PC-9 (cell line): ENCODE measurements at regions not wholly inside any gene's neighbourhood (a gene's known extent, or its start where the extent isn't known, plus 50 kb on each side); places are given as distances from the start of the nearest gene placed in this dataset.

Experiments
- BruUV-seq: library from RNA; stranded (reverse); fragments of 400-500 nt; replicated peaks from 2 replicates; lab custom pipeline; 2021; lab: Mats Ljungman, UMichigan
- CTCF ChIA-PET: fragments of 300-600 bp; sonication (Branson Sonifier 250); formaldehyde crosslinking; loops from one replicate; lab custom pipeline; 2022; ENCODE audit warnings: antibody characterized with exemption; lab: Charles Lee
- POLR2A ChIA-PET: fragments of 300-600 bp; sonication (Branson Sonifier 250); formaldehyde crosslinking; loops from one replicate; lab custom pipeline; 2022; ENCODE audit warnings: antibody characterized with exemption; ENCODE audit not compliant: unreplicated experiment; lab: Charles Lee
- DNase-seq, 2 experiments: peaks; one replicate each; pipeline versions ENCODE4 v3.0.0 to v3.0.0-alpha.2; 2015 to 2022; ENCODE audit warnings: mixed read lengths in 1 of 2
- H2AFZ ChIP-seq: fragments of 200-600 bp; sonication (generic); 2 replicates; pipeline ENCODE4 v1.8.1; 2017; ENCODE audit warnings: antibody characterized with exemption
- H3F3A ChIP-seq: fragments of 200-600 bp; sonication (generic); 2 replicates; pipeline ENCODE4 v1.8.1; 2017; ENCODE audit warnings: antibody characterized with exemption, mild to moderate bottlenecking, low read depth; ENCODE audit not compliant: insufficient read depth
- H3K27ac ChIP-seq: fragments of 200-600 bp; sonication (generic); 2 replicates; pipeline ENCODE4 v1.6.1; 2016; ENCODE audit warnings: mixed run types
- H3K27me3 ChIP-seq: fragments of 200-600 bp; sonication (generic); 2 replicates; pipeline ENCODE4 v1.6.1; 2016; ENCODE audit warnings: low read depth, mixed run types; ENCODE audit not compliant: insufficient read depth
- H3K36me3 ChIP-seq: fragments of 200-600 bp; sonication (generic); 2 replicates; pipeline ENCODE4 v1.6.1; 2016; ENCODE audit warnings: low read depth, mixed run types
- H3K4me1 ChIP-seq: fragments of 200-600 bp; sonication (generic); replicated peaks from 2 replicates; pipeline ENCODE4 v1.6.1; 2016; ENCODE audit warnings: mixed run types; ENCODE audit not compliant: insufficient read depth
- H3K4me2 ChIP-seq: fragments of 200-600 bp; sonication (generic); 2 replicates; pipeline ENCODE4 v1.6.1; 2017; ENCODE audit warnings: mixed run types
- H3K4me3 ChIP-seq: fragments of 200-600 bp; sonication (generic); 2 replicates; pipeline ENCODE4 v1.6.1; 2016; ENCODE audit warnings: mixed run types
- H3K79me2 ChIP-seq: fragments of 200-600 bp; sonication (generic); 2 replicates; pipeline ENCODE4 v1.6.1; 2017; ENCODE audit warnings: low read depth, mixed run types
- H3K9me2 ChIP-seq: fragments of 200-600 bp; sonication (generic); 2 replicates; pipeline ENCODE4 v1.8.1; 2017; ENCODE audit warnings: mild to moderate bottlenecking; ENCODE audit not compliant: insufficient read depth
- H3K9me3 ChIP-seq: fragments of 200-600 bp; sonication (generic); 2 replicates; pipeline ENCODE4 v1.8.1; 2016; ENCODE audit warnings: low read depth; ENCODE audit not compliant: insufficient read depth
- H4K20me1 ChIP-seq: fragments of 200-600 bp; sonication (generic); 2 replicates; pipeline ENCODE4 v1.8.1; 2017; ENCODE audit not compliant: insufficient read depth
- CTCF ChIP-seq: fragments of 200-600 bp; sonication (generic); conservative IDR thresholded peaks from 2 replicates; pipeline ENCODE4 v1.6.1; 2017; ENCODE audit warnings: mixed run types, antibody characterized with exemption, mild to moderate bottlenecking, moderate library complexity
- EZH2 ChIP-seq: fragments of 200-600 bp; sonication (generic); IDR thresholded peaks from 2 replicates; pipeline ENCODE4 v1.8.0; 2017; ENCODE audit warnings: antibody characterized with exemption, low read depth
- intact Hi-C: fragments of 100-400 bp; cut with micrococcal nuclease; formaldehyde crosslinking; loops from one replicate; pipeline ENCODE4 v1.10.0; 2022; ENCODE audit not compliant: unreplicated experiment

- DNase-seq = no peak
- H3K27me3 ChIP-seq = no peaks in the 10 kb centered on the region
- ChIA-PET POLR2A (no interaction called here), CTCF (no interaction called here)
- H3K4me3 ChIP-seq = no peak overlapping the region
- no peak overlapping the region for H3K27ac ChIP-seq
- H3K36me3 ChIP-seq = no peaks in the 10 kb centered on the region
- no peaks in the 10 kb centered on the region for H3K4me1 ChIP-seq
- intact Hi-C loops = no loop called here
- no peaks in the 10 kb centered on the region for H3F3A ChIP-seq
- H2AFZ ChIP-seq = no peak overlapping the region
- H3K79me2 ChIP-seq = no peaks in the 10 kb centered on the region
- BruUV-seq = no TSS peak
- TF ChIP-seq CTCF (no peak), EZH2 (no peak)
- H4K20me1 ChIP-seq = no peaks in the 10 kb centered on the region
- no peaks in the 10 kb centered on the region for H3K9me2 ChIP-seq
- no peaks in the 10 kb centered on the region for H3K9me3 ChIP-seq
- no peak overlapping the region for H3K4me2 ChIP-seq
Observed at GRCh38 chr11:28491431-28491830, 383.2 kb downstream of the METTL15 start.

GRCh38 chr11:28490773-28491382 lies 382.7 kb downstream of the METTL15 start:
- intact Hi-C loops = no loop called here
- H3K9me2 ChIP-seq = no peaks in the 10 kb centered on the region
- no peaks in the 10 kb centered on the region for H3K9me3 ChIP-seq
- ChIA-PET POLR2A (no interaction called here), CTCF (no interaction called here)
- H3K27ac ChIP-seq = no peak overlapping the region
- DNase-seq = no peak
- TF ChIP-seq EZH2 = no peak
- no peak for TF ChIP-seq CTCF
- no peaks in the 10 kb centered on the region for H3F3A ChIP-seq
- H2AFZ ChIP-seq = no peak overlapping the region
- H3K4me1 ChIP-seq = no peaks in the 10 kb centered on the region
- no peaks in the 10 kb centered on the region for H3K36me3 ChIP-seq
- no peak overlapping the region for H3K4me3 ChIP-seq
- no peaks in the 10 kb centered on the region for H4K20me1 ChIP-seq
- no peaks in the 10 kb centered on the region for H3K79me2 ChIP-seq
- no peaks in the 10 kb centered on the region for H3K27me3 ChIP-seq
- no peak overlapping the region for H3K4me2 ChIP-seq
- no TSS peak for BruUV-seq

GRCh38 chr11:28488336-28488735 lies 380.1 kb downstream of the METTL15 start:
- CTCF ChIA-PET = no interaction called here
- POLR2A ChIA-PET = no interaction called here
- no peaks in the 10 kb centered on the region for H3K36me3 ChIP-seq

More at GRCh38 chr11:28488336-28488735, 380.1 kb downstream of the METTL15 start:
- intact Hi-C loops = no loop called here
- Histone ChIP-seq H2AFZ (no peak overlapping the region), H3K4me1 (no peaks in the 10 kb centered on the region), H3K27ac (no peak overlapping the region), H3K9me2 (peaks cover 4% of the 10 kb centered on the region; the same call in 1 of the 2 replicates), H4K20me1 (no peaks in the 10 kb centered on the region), H3K27me3 (no peaks in the 10 kb centered on the region), H3K79me2 (no peaks in the 10 kb centered on the region), H3K4me3 (no peak overlapping the region), H3K4me2 (no peak overlapping the region), H3K9me3 (no peaks in the 10 kb centered on the region), H3F3A (no peaks in the 10 kb centered on the region)
- no peak for DNase-seq
- TF ChIP-seq CTCF (no peak), EZH2 (no peak)
- no TSS peak for BruUV-seq
